Fibroblast of lung (primary cell): ENCODE measurements at regions not wholly inside any gene's neighbourhood (a gene's known extent, or its start where the extent isn't known, plus 50 kb on each side); places are given as distances from the start of the nearest gene placed in this dataset.

Experiments used
- EZH2 ChIP-seq: IDR thresholded peaks from 2 replicates; pipeline ENCODE4 v1.5.1; 2012; ENCODE audit warnings: low read length, control low read depth, mild to moderate bottlenecking; ENCODE audit errors: missing control alignments
- TF ChIP-seq, protein P1 (sequence below), 2 donors: IDR thresholded peaks in 1 of 2; conservative IDR thresholded peaks in 1 of 2; 1 replicate in 1 of 2; 2 replicates in 1 of 2; pipeline ENCODE4 v1.5.1; 2011 to 2012; ENCODE audit warnings: low read length in 2 of 2, control low read depth in 1 of 2, inconsistent platforms in 1 of 2, low read depth in 1 of 2, mild to moderate bottlenecking in 1 of 2

GRCh38 chr1:172973424-172973823 is 77.3 kb downstream of the TNFSF18 start:
- TF ChIP-seq, protein P1, sequence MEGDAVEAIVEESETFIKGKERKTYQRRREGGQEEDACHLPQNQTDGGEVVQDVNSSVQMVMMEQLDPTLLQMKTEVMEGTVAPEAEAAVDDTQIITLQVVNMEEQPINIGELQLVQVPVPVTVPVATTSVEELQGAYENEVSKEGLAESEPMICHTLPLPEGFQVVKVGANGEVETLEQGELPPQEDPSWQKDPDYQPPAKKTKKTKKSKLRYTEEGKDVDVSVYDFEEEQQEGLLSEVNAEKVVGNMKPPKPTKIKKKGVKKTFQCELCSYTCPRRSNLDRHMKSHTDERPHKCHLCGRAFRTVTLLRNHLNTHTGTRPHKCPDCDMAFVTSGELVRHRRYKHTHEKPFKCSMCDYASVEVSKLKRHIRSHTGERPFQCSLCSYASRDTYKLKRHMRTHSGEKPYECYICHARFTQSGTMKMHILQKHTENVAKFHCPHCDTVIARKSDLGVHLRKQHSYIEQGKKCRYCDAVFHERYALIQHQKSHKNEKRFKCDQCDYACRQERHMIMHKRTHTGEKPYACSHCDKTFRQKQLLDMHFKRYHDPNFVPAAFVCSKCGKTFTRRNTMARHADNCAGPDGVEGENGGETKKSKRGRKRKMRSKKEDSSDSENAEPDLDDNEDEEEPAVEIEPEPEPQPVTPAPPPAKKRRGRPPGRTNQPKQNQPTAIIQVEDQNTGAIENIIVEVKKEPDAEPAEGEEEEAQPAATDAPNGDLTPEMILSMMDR (conservative IDR thresholded peaks at IDR 0.05 in 1 of 2, IDR thresholded peaks at IDR 0.05 in 1 of 2; ENCODE audit: low read depth in 1 of 2, low read length in 2 of 2) = no peak
- no peak for TF ChIP-seq EZH2
